Adrenal gland (tissue), 5 donors: ENCODE measurements at regions not wholly inside any gene's neighbourhood (a gene's known extent, or its start where the extent isn't known, plus 50 kb on each side); places are given as distances from the start of the nearest gene placed in this dataset.

Experiments
- CTCF ChIP-seq, 6 experiments: fragments of 450-650 bp in 4 of 6; fragments of 200-600 bp in 2 of 6; sonication (generic) in 1 of 6; IDR thresholded peaks; 1 replicate in 5 of 6; 2 replicates in 1 of 6; pipeline versions ENCODE4 v1.5.1 to v1.8.0; 2016 to 2021; ENCODE audit warnings: antibody characterized with exemption in 6 of 6, mild to moderate bottlenecking in 2 of 6, moderate library complexity in 1 of 6
- POLR2A ChIP-seq, 2 donors: fragments of 450-650 bp; IDR thresholded peaks; one replicate each; pipeline ENCODE4 v1.6.1; 2017; ENCODE audit warnings: antibody characterized with exemption in 2 of 2, mild to moderate bottlenecking in 2 of 2, moderate library complexity in 1 of 2
- donor health status: DM: no; HTN: no; CAD: no.

- no peak for TF ChIP-seq CTCF (IDR thresholded peaks at IDR 0.05)
- TF ChIP-seq POLR2A (IDR thresholded peaks at IDR 0.05), result no peak
Measured at GRCh38 chr16:26976873-26977272, 89.9 kb upstream of the C16orf82 start.
